H1 (cell line): ENCODE measurements at regions not wholly inside any gene's neighbourhood (a gene's known extent, or its start where the extent isn't known, plus 50 kb on each side); places are given as distances from the start of the nearest gene placed in this dataset.

Experiments
- CTCF ChIA-PET: fragments of 300-600 bp; sonication (Branson Sonifier 250); formaldehyde crosslinking; loops from one replicate; lab custom pipeline; 2021; ENCODE audit not compliant: partially characterized antibody; lab: Charles Lee
- POLR2A ChIA-PET: fragments of 300-600 bp; sonication (Branson Sonifier 250); formaldehyde crosslinking; loops from one replicate; lab custom pipeline; 2021; ENCODE audit warnings: inconsistent platforms; ENCODE audit not compliant: partially characterized antibody; lab: Charles Lee
- DNase-seq, 2 experiments: peaks; one replicate each; pipeline versions ENCODE4 v3.0.0 to v3.0.0-alpha.2; 2010 to 2022; ENCODE audit warnings: low spot score in 2 of 2, low read depth in 1 of 2, mixed read lengths in 1 of 2
- FAIRE-seq: peaks from 2 replicates; lab custom pipeline; 2011; peaks lifted over from hg19 to GRCh38; lab: Jason Lieb, UNC
- H2AFZ ChIP-seq: 2 replicates; pipeline ENCODE4 v1.8.1; 2012; ENCODE audit warnings: low read length, inconsistent platforms
- H2AK5ac ChIP-seq: 2 replicates; pipeline ENCODE4 v1.6.1; 2013; ENCODE audit warnings: low read depth, low read length
- H2BK120ac ChIP-seq: replicated peaks from 2 replicates; pipeline ENCODE3; 2013; ENCODE audit warnings: low read depth, low read length, inconsistent platforms
- H2BK12ac ChIP-seq: 2 replicates; pipeline ENCODE4 v1.6.1; 2013; ENCODE audit warnings: low read depth, low read length
- H2BK15ac ChIP-seq: 2 replicates; pipeline ENCODE4 v1.6.1; 2013; ENCODE audit warnings: low read length
- H2BK20ac ChIP-seq: 2 replicates; pipeline ENCODE4 v1.6.1; 2013; ENCODE audit warnings: low read length
- H2BK5ac ChIP-seq: 2 replicates; pipeline ENCODE4 v1.6.1; 2013; ENCODE audit warnings: low read depth, low read length
- H3K14ac ChIP-seq: 2 replicates; pipeline ENCODE4 v1.6.1; 2013; ENCODE audit warnings: inconsistent platforms; ENCODE audit not compliant: insufficient read length
- H3K18ac ChIP-seq: 2 replicates; pipeline ENCODE4 v1.6.1; 2013; ENCODE audit warnings: low read length; ENCODE audit errors: extremely low read depth
- H3K23ac ChIP-seq: 2 replicates; pipeline ENCODE4 v1.6.1; 2013; ENCODE audit warnings: inconsistent platforms; ENCODE audit not compliant: insufficient read length
- H3K23me2 ChIP-seq: 2 replicates; pipeline ENCODE4 v1.6.1; 2013; ENCODE audit warnings: low read depth, low read length
- H3K27ac ChIP-seq: 2 replicates; pipeline ENCODE4 v1.6.1; 2011; ENCODE audit warnings: low read depth, low read length, inconsistent platforms
- H3K27me3 ChIP-seq, 4 experiments: replicated peaks in 1 of 4; 1 replicate in 1 of 4; 2 replicates in 3 of 4; pipeline versions ENCODE4 v1.6.1 to v1.8.1; 2011 to 2013; ENCODE audit warnings: low read length in 3 of 4, mild to moderate bottlenecking in 3 of 4, inconsistent platforms in 2 of 4, mixed read lengths in 2 of 4, moderate library complexity in 1 of 4; ENCODE audit not compliant: control insufficient read depth in 3 of 4, insufficient read depth in 3 of 4; ENCODE audit errors: extremely low read depth in 1 of 4
- H3K36me3 ChIP-seq, 4 experiments: 2 replicates each; pipeline versions ENCODE4 v1.6.1 to v1.8.1; 2011 to 2013; ENCODE audit warnings: mild to moderate bottlenecking in 4 of 4, low read length in 3 of 4, moderate library complexity in 2 of 4, control low read depth in 1 of 4, inconsistent platforms in 1 of 4; ENCODE audit not compliant: insufficient read depth in 4 of 4, control insufficient read depth in 2 of 4
- H3K4ac ChIP-seq: replicated peaks from 2 replicates; pipeline ENCODE3; 2013; ENCODE audit warnings: low read length, low read depth, mixed read lengths, inconsistent platforms; ENCODE audit not compliant: insufficient read length
- H3K4me1 ChIP-seq, 4 experiments: replicated peaks in 1 of 4; 1 replicate in 1 of 4; 2 replicates in 3 of 4; pipeline versions ENCODE4 v1.6.1 to v1.8.1; 2011 to 2013; ENCODE audit warnings: low read length in 3 of 4, inconsistent platforms in 2 of 4, mixed read lengths in 1 of 4; ENCODE audit not compliant: insufficient read depth in 4 of 4, control insufficient read depth in 3 of 4
- H3K4me2 ChIP-seq, 2 experiments: 2 replicates each; pipeline versions ENCODE4 v1.6.1 to v1.8.1; 2011 to 2013; ENCODE audit warnings: low read depth in 2 of 2, low read length in 2 of 2, control low read depth in 1 of 2, inconsistent platforms in 1 of 2, mild to moderate bottlenecking in 1 of 2; ENCODE audit not compliant: insufficient read depth in 1 of 2
- H3K4me3 ChIP-seq, 4 experiments: fragments of 200-600, 300-600 bp in 1 of 4; sonication (generic), shearing (Covaris generic), sonication (Bioruptor Twin) in 1 of 4; 2 replicates each; pipeline versions ENCODE4 v1.5.1 to v1.8.1; 2011 to 2016; ENCODE audit warnings: low read length in 4 of 4, low read depth in 3 of 4, control low read depth in 2 of 4, inconsistent platforms in 2 of 4, mild to moderate bottlenecking in 2 of 4, mixed read lengths in 1 of 4, moderate library complexity in 1 of 4; ENCODE audit not compliant: insufficient read depth in 2 of 4; ENCODE audit errors: extremely low read depth in 1 of 4
- H3K56ac ChIP-seq: replicated peaks from 2 replicates; pipeline ENCODE3; 2013; ENCODE audit warnings: low read depth, mild to moderate bottlenecking, mixed read lengths, low read length, inconsistent platforms; ENCODE audit not compliant: insufficient read length
- H3K79me1 ChIP-seq: 2 replicates; pipeline ENCODE4 v1.6.1; 2013; ENCODE audit warnings: low read depth, low read length, control low read depth
- H3K79me2 ChIP-seq, 2 experiments: 2 replicates each; pipeline versions ENCODE4 v1.6.1 to v1.8.1; 2012 to 2013; ENCODE audit warnings: low read length in 2 of 2, mild to moderate bottlenecking in 2 of 2, inconsistent platforms in 1 of 2; ENCODE audit not compliant: insufficient read depth in 2 of 2, control insufficient read depth in 1 of 2
- H3K9ac ChIP-seq, 4 experiments: replicated peaks in 1 of 4; 1 replicate in 1 of 4; 2 replicates in 3 of 4; pipeline versions ENCODE4 v1.6.1 to v1.8.1; 2011 to 2013; ENCODE audit warnings: low read depth in 3 of 4, low read length in 3 of 4, control low read depth in 2 of 4, mild to moderate bottlenecking in 2 of 4, moderate library complexity in 2 of 4, inconsistent platforms in 1 of 4; ENCODE audit errors: extremely low read depth in 1 of 4
- H3K9me3 ChIP-seq, 2 experiments: 2 replicates each; pipeline versions ENCODE4 v1.6.1 to v1.8.1; 2012 to 2013; ENCODE audit warnings: mild to moderate bottlenecking in 2 of 2, moderate library complexity in 2 of 2, control low read depth in 1 of 2, inconsistent platforms in 1 of 2, low read depth in 1 of 2, low read length in 1 of 2, mixed read lengths in 1 of 2; ENCODE audit not compliant: insufficient read depth in 2 of 2
- H4K20me1 ChIP-seq, 2 experiments: replicated peaks in 1 of 2; 2 replicates each; pipeline versions ENCODE3 to v1.8.1; 2011 to 2013; ENCODE audit warnings: inconsistent platforms in 2 of 2, low read length in 2 of 2, mild to moderate bottlenecking in 1 of 2; ENCODE audit not compliant: insufficient read depth in 2 of 2, control insufficient read depth in 1 of 2
- H4K5ac ChIP-seq: 2 replicates; pipeline ENCODE4 v1.6.1; 2013; ENCODE audit warnings: low read length, low read depth, mixed read lengths, inconsistent platforms; ENCODE audit not compliant: insufficient read length
- H4K8ac ChIP-seq: 2 replicates; pipeline ENCODE4 v1.8.0; 2013; ENCODE audit warnings: mild to moderate bottlenecking, moderate library complexity, low read length, inconsistent platforms; ENCODE audit not compliant: insufficient read depth; ENCODE audit errors: extremely low read depth
- H4K91ac ChIP-seq: replicated peaks from 2 replicates; pipeline ENCODE3; 2013; ENCODE audit warnings: low read length, mixed read lengths, inconsistent platforms; ENCODE audit not compliant: insufficient read length
- EGR1 ChIP-seq: IDR thresholded peaks from 2 replicates; pipeline ENCODE4 v1.6.1; 2011; ENCODE audit warnings: low read depth, low read length, borderline replicate concordance
- GABPA ChIP-seq: IDR thresholded peaks from 2 replicates; pipeline ENCODE4 v1.6.1; 2011; ENCODE audit warnings: mild to moderate bottlenecking, low read length, moderate library complexity, borderline replicate concordance; ENCODE audit not compliant: insufficient read depth
- POU5F1 ChIP-seq: IDR thresholded peaks from 2 replicates; pipeline ENCODE4 v1.6.1; 2011; ENCODE audit warnings: low read depth, mild to moderate bottlenecking, low read length, moderate library complexity
- SP1 ChIP-seq: IDR thresholded peaks from 2 replicates; pipeline ENCODE4 v1.6.1; 2011; ENCODE audit warnings: low read depth, low read length
- SP2 ChIP-seq: IDR thresholded peaks from 2 replicates; pipeline ENCODE4 v1.6.1; 2012; ENCODE audit warnings: mild to moderate bottlenecking, low read length, inconsistent platforms
- WGBS, 2 experiments: shearing (Covaris generic) in 1 of 2; methylation state at CpG; one replicate each; pipeline versions ENCODE4 v1.1.6 to v1.1.7; 2013 to 2015; ENCODE audit warnings: low lambda C conversion rate in 2 of 2, mixed read lengths in 2 of 2, inconsistent platforms in 1 of 2, low coverage in 1 of 2, missing lambda C conversion rate in 1 of 2; ENCODE audit not compliant: insufficient replicate concordance in 2 of 2, insufficient coverage in 1 of 2, insufficient read length in 1 of 2; ENCODE audit errors: extremely low coverage in 1 of 2, missing lambda C conversion rate in 1 of 2; 5-methylcytosine and 5-hydroxymethylcytosine counted together
- TF ChIP-seq, protein P1 (sequence below), 3 experiments: IDR thresholded peaks; 1 replicate in 2 of 3; 2 replicates in 1 of 3; pipeline versions ENCODE4 v1.5.1 to v1.6.1; 2011; ENCODE audit warnings: low read length in 3 of 3, mild to moderate bottlenecking in 3 of 3, inconsistent platforms in 2 of 3, low read depth in 1 of 3, moderate library complexity in 1 of 3; ENCODE audit not compliant: insufficient read depth in 1 of 3; ENCODE audit errors: control extremely low read depth in 1 of 3

DNA sequence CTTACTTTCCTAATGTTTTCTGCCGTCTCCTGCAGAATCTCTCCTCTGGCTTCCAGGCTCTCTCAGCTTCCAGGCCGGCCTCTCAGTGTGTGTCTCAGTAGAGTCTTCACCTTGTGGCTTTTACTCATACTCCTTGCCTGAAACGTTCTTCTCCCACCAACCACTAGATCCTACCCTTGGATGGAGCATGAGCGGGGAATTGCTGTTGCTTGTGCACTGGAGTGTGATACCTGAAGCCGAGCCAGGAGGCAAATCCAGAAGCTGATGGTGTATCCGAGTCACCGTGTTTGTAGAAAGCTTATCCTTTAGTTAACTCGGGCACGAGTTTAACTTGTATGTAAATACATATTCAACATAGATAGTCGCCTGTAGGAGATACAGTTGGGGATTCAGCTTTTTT lies 285.0 kb upstream of the C2CD4B start:
- Histone ChIP-seq H4K8ac (no peak overlapping the region), H3K79me2 (no peaks in the 10 kb centered on the region), H3K9ac (no peak overlapping the region), H3K4me1 (peaks cover 5 to 15% (median 6%) of the 10 kb centered on the region in 4 experiments; a peak in 5 of 7 replicates), H3K4ac (no peak overlapping the region), H3K4me3 (no peak overlapping the region), H2BK20ac (no peak overlapping the region), H3K4me2 (no peak overlapping the region), H3K14ac (no peak overlapping the region), H3K23ac (no peak overlapping the region), H3K36me3 (no peaks in the 10 kb centered on the region), H2BK12ac (no peak overlapping the region), H4K91ac (no peak overlapping the region), H3K9me3 (no peaks in the 10 kb centered on the region), H4K5ac (no peak overlapping the region), H3K79me1 (no peaks in the 10 kb centered on the region), H2BK120ac (no peak overlapping the region), H4K20me1 (no peaks in the 10 kb centered on the region), H2AFZ (no peak overlapping the region), H3K27ac (no peak overlapping the region), H3K56ac (no peak overlapping the region), H2BK5ac (no peak overlapping the region), H3K18ac (no peak overlapping the region), H3K23me2 (no peaks in the 10 kb centered on the region), H3K27me3 (no peaks in the 10 kb centered on the region; a peak in 1 of 7 replicates), H2BK15ac (no peak overlapping the region), H2AK5ac (no peak overlapping the region)
- POLR2A ChIA-PET = no interaction called here
- CTCF ChIA-PET = interaction anchor here (0.6 to 3.4 kb wide), 4 partner anchors 10 to 99 kb away, joined by 3 to 19 read pairs (median 4); no protein-coding TSS in a partner anchor
- FAIRE-seq (no peak), DNase-seq (no peak)
- 89% methylated on average over 10 of the region's 10 CpGs; no CpG with 5 or more reads in 1 of the 2 experiments for WGBS, 2 experiments
- no peak for TF ChIP-seq EGR1
- TF ChIP-seq SP1 = no peak
- TF ChIP-seq GABPA = no peak
- TF ChIP-seq, protein P1, sequence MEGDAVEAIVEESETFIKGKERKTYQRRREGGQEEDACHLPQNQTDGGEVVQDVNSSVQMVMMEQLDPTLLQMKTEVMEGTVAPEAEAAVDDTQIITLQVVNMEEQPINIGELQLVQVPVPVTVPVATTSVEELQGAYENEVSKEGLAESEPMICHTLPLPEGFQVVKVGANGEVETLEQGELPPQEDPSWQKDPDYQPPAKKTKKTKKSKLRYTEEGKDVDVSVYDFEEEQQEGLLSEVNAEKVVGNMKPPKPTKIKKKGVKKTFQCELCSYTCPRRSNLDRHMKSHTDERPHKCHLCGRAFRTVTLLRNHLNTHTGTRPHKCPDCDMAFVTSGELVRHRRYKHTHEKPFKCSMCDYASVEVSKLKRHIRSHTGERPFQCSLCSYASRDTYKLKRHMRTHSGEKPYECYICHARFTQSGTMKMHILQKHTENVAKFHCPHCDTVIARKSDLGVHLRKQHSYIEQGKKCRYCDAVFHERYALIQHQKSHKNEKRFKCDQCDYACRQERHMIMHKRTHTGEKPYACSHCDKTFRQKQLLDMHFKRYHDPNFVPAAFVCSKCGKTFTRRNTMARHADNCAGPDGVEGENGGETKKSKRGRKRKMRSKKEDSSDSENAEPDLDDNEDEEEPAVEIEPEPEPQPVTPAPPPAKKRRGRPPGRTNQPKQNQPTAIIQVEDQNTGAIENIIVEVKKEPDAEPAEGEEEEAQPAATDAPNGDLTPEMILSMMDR (IDR thresholded peaks at IDR 0.05; ENCODE audit: control extremely low read depth in 1 of 3, insufficient read depth in 1 of 3, low read depth in 1 of 3, low read length in 3 of 3) = no peak
- no peak for TF ChIP-seq POU5F1
- TF ChIP-seq SP2 = no peak
